Breast epithelium (tissue), 4 donors: ENCODE measurements at regions not wholly inside any gene's neighbourhood (a gene's known extent, or its start where the extent isn't known, plus 50 kb on each side); places are given as distances from the start of the nearest gene placed in this dataset.

ENCODE experiments used
- DNase-seq, 2 donors: peaks; one replicate each; pipeline ENCODE4 v3.0.0-alpha.2; 2019; ENCODE audit warnings: low spot score in 2 of 2
- H3K27ac ChIP-seq, 2 donors: fragments of 200-600 bp; sonication (generic) in 1 of 2; one replicate each; pipeline ENCODE4 v1.5.1; 2016 to 2019; ENCODE audit warnings: mild to moderate bottlenecking in 1 of 2
- H3K27me3 ChIP-seq, 2 donors: fragments of 200-600 bp; sonication (generic) in 1 of 2; one replicate each; pipeline versions ENCODE4 v1.5.1 to v1.6.0; 2017 to 2019; ENCODE audit warnings: control low read depth in 1 of 2, mild to moderate bottlenecking in 1 of 2
- H3K36me3 ChIP-seq: fragments of 200-600 bp; one replicate; pipeline ENCODE4 v1.5.1; 2019
- H3K4me1 ChIP-seq, 2 donors: fragments of 200-600 bp; sonication (generic); one replicate each; pipeline ENCODE4 v1.5.1; 2016 to 2019; ENCODE audit warnings: control low read depth in 1 of 2
- H3K4me3 ChIP-seq, 3 donors: fragments of 200-600 bp; sonication (generic); 1 replicate in 2 of 3; 2 replicates in 1 of 3; pipeline ENCODE4 v1.5.1; 2016 to 2019; ENCODE audit warnings: mild to moderate bottlenecking in 3 of 3, moderate library complexity in 2 of 3
- H3K9me3 ChIP-seq, 2 donors: fragments of 200-600 bp; sonication (generic) in 1 of 2; one replicate each; pipeline ENCODE4 v1.5.1; 2016 to 2019; ENCODE audit warnings: control low read depth in 1 of 2
- POLR2A ChIP-seq: fragments of 450-650 bp; IDR thresholded peaks from one replicate; pipeline ENCODE4 v1.6.1; 2016; ENCODE audit warnings: antibody characterized with exemption, mild to moderate bottlenecking, moderate library complexity
- POLR2AphosphoS5 ChIP-seq, 3 donors: sonication (generic); formaldehyde crosslinking; IDR thresholded peaks; one replicate each; pipeline ENCODE4 v1.6.1; 2017; ENCODE audit warnings: antibody characterized with exemption in 3 of 3
- intact Hi-C: fragments of 100-400 bp; cut with DNase I; formaldehyde crosslinking; loops from one replicate; pipeline ENCODE4 v1.15.1; 2023; ENCODE audit warnings: low total_unique reads
- TF ChIP-seq, protein P1 (sequence below), 3 donors: fragments of 450-650 bp; IDR thresholded peaks; one replicate each; pipeline ENCODE4 v1.5.1; 2016 to 2017; ENCODE audit warnings: antibody characterized with exemption in 3 of 3, mild to moderate bottlenecking in 3 of 3, moderate library complexity in 3 of 3

DNA sequence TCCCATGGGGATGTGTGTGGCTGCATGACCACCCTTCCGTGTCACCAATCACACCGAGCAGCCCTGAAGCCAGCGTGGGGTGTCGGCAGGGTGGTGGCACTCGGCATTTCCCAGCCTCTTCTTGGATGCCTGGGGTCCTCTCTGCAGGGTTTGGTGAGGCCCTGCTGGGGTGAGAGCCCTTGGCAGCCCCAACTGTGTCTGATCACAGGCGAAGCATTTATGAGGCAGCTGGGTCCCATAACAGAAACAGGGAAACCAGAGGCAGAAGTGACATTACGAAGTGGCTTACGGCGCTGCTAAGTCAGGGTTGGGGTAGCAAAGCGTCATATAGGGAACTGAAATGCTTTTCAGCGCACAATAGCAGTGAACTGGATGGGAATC is 92.3 kb upstream of the SEPTIN5 start:
- intact Hi-C loops: no loop called here
- Histone ChIP-seq H3K36me3 (no peaks in the 10 kb centered on the region), H3K4me1 (no peaks in the 10 kb centered on the region), H3K9me3 (no peaks in the 10 kb centered on the region), H3K27me3 (peaks cover 0 to 11% of the 10 kb centered on the region in 2 donors), H3K4me3 (no peak overlapping the region), H3K27ac (peak overlapping the region; percentile 1 to 60)
- DNase-seq: no peak
- TF ChIP-seq POLR2AphosphoS5 (IDR thresholded peaks at IDR 0.05) (no peak), POLR2A (no peak)
- TF ChIP-seq, protein P1, sequence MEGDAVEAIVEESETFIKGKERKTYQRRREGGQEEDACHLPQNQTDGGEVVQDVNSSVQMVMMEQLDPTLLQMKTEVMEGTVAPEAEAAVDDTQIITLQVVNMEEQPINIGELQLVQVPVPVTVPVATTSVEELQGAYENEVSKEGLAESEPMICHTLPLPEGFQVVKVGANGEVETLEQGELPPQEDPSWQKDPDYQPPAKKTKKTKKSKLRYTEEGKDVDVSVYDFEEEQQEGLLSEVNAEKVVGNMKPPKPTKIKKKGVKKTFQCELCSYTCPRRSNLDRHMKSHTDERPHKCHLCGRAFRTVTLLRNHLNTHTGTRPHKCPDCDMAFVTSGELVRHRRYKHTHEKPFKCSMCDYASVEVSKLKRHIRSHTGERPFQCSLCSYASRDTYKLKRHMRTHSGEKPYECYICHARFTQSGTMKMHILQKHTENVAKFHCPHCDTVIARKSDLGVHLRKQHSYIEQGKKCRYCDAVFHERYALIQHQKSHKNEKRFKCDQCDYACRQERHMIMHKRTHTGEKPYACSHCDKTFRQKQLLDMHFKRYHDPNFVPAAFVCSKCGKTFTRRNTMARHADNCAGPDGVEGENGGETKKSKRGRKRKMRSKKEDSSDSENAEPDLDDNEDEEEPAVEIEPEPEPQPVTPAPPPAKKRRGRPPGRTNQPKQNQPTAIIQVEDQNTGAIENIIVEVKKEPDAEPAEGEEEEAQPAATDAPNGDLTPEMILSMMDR (IDR thresholded peaks at IDR 0.05): no peak

DNA sequence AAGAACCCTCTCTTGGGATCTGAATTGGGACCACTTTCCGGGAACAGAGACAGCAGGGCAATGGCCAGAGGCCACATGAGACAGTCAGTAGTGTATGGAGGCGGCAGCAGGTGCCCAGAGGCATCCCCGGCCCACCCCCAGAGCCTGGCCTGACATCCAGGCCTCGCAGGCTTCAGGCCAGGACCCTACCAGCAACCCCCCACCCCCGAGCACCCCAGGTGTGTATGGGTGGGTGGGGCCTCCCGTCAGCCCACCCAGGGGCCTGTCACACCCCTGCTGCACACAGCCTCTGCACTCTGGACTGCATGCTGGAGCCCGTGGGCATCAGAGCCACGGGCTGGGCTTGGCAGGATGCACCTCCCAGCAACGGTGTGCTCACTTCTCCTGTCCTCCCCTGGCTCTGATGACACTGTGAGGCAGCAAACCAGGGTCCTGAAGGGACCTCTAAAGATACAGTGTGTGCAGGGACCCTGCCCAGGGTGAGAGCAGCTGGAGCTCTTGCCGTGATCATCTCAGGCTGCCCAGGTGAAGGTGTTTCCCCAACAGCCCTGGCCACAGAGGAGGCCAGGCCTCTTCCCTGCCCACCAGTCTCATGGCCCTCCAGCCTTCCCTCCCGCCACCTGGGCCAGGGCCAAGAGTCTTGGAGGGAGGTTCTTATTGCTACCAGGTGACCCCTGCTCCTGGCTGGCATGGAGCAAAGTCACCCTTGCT is 88.8 kb upstream of the SEPTIN5 start:
- H3K27me3 ChIP-seq: peaks cover 0 to 11% of the 10 kb centered on the region in 2 donors
- H3K36me3 ChIP-seq: no peaks in the 10 kb centered on the region
- DNase-seq: no peak
- intact Hi-C loops: no loop called here
- TF ChIP-seq POLR2A (no peak), POLR2AphosphoS5 (IDR thresholded peaks at IDR 0.05) (no peak)
- TF ChIP-seq, protein P1 (IDR thresholded peaks at IDR 0.05): no peak
- H3K9me3 ChIP-seq: no peaks in the 10 kb centered on the region
- no peaks in the 10 kb centered on the region for H3K4me1 ChIP-seq
- no peak overlapping the region for H3K27ac ChIP-seq
- no peak overlapping the region for H3K4me3 ChIP-seq

DNA sequence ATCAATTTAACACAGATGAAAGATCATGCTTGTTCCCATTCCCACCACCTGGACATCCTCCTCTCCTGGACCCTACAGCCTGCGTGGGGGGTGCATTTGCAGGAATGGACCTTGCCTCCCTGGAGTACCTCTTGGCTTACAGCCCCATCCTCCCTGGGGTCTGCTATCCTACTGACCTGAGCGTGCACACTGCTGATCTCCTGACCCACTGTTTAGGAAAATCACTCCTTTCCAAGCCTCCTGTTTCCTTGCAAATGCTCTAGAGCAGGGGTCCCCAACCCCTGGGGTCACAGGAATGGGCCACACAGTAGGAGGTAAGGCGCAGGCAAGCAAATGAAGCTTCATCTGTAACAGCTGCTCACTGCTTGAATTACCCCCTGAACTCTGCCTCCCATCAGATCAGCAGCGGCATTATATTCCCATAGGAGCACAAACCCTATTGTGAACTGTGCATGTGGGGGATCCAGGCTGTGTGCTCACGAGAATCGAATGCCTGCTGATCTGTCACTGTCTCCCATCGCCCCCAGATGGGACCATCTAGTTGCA is 88.2 kb upstream of the SEPTIN5 start:
- H3K4me3 ChIP-seq: no peak overlapping the region
- no peaks in the 10 kb centered on the region for H3K4me1 ChIP-seq
- H3K36me3 ChIP-seq: no peaks in the 10 kb centered on the region
- no peaks in the 10 kb centered on the region for H3K9me3 ChIP-seq
- TF ChIP-seq POLR2AphosphoS5 (IDR thresholded peaks at IDR 0.05) (no peak), POLR2A (no peak)
- TF ChIP-seq, protein P1 (IDR thresholded peaks at IDR 0.05): no peak
- no peak for DNase-seq
- peaks cover 0 to 11% of the 10 kb centered on the region in 2 donors for H3K27me3 ChIP-seq
- intact Hi-C loops: no loop called here
- H3K27ac ChIP-seq: no peak overlapping the region

DNA sequence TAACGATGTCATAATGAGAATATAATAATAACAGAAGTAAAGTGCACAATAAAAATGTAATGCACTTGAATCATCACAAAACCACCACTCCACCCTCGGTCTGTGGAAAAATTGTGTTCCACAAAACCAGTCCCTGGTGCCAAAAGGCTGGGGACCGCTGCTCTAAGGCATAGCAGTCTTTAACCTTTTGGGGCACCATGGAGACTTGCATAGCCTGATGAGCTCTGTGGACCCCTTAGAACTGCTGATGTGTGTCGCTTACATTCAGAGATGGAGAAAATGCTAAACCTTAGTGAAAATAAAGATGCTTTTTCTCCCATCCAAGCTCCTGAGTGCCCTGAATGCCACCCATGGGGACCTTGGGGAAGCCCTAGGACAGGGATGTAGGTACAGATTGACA is 87.6 kb upstream of the SEPTIN5 start:
- Histone ChIP-seq H3K4me1 (no peaks in the 10 kb centered on the region), H3K27me3 (peaks cover 0 to 11% of the 10 kb centered on the region in 2 donors), H3K27ac (no peak overlapping the region), H3K4me3 (no peak overlapping the region), H3K36me3 (no peaks in the 10 kb centered on the region), H3K9me3 (no peaks in the 10 kb centered on the region)
- TF ChIP-seq, protein P1 (IDR thresholded peaks at IDR 0.05): no peak
- no peak for TF ChIP-seq POLR2AphosphoS5 (IDR thresholded peaks at IDR 0.05)
- no peak for TF ChIP-seq POLR2A
- intact Hi-C loops: no loop called here
- no peak for DNase-seq

DNA sequence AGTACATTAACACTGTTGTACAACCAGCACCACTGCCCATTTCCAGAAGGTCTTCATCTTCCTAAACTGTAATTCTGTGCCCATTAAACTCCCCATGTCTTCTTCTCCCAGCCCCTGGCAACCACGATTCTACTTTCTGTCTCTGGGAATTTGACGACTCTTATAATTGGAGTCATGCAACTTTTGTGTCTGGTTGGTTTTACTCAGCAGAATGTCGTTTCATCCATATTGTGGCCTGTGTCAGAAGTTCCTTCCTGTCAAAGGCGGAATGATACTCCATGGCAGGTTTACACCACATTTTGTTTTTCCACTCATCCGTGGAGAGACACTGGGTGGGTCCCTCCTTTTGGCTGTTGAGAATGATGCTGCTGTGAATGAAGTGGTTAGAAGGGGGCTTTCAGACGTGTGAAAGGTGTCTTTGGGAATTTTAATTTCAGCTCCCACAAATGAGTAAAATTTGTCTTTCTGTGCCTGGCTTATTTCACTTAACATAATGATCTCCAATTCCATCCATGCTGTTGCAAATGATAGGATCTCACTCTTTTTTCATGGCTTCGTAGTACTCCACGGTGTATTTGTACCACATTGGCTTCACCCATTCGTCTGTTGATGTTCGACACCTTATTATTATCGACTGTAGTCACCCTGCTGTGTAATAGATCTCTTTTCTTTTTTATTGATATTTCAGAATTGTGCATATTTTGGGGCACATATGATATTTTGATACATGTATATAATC is 86.1 kb upstream of the SEPTIN5 start:
- peaks cover 0 to 18% of the 10 kb centered on the region in 2 donors for H3K27me3 ChIP-seq
- no peak overlapping the region for H3K4me3 ChIP-seq
- H3K36me3 ChIP-seq: no peaks in the 10 kb centered on the region
- intact Hi-C loops: no loop called here
- TF ChIP-seq POLR2A: no peak
- TF ChIP-seq, protein P1 (IDR thresholded peaks at IDR 0.05): no peak
- TF ChIP-seq POLR2AphosphoS5 (IDR thresholded peaks at IDR 0.05): no peak
- DNase-seq: no peak
- H3K27ac ChIP-seq: no peak overlapping the region
- no peaks in the 10 kb centered on the region for H3K9me3 ChIP-seq
- H3K4me1 ChIP-seq: no peaks in the 10 kb centered on the region
